ENCODE measurements at regions not wholly inside any gene's neighbourhood (a gene's known extent, or its start where the extent isn't known, plus 50 kb on each side); places are given as distances from the start of the nearest gene placed in this dataset.

DNA sequence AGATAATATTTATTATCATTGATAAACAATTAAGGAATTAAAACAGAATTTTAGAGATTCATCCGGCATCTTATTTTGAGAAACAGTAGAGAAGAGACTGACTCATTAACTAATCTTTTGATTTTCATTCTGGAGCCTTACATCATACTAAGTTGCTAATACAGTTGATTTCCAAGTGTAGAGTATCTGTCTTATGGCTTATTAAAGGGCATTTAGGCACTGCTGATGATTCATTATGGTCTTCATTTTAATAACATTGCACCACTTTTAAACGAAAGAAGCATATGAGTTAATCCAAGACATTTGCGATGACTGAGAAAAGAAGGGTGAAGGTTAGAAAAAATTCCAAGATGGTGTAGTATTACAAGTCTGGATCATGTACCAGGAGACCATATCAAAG, 186.0 kb upstream of the CACNA2D1 start:
- TF ChIP-seq NANOG (IDR thresholded peaks at IDR 0.05; ENCODE audit: borderline replicate concordance) (no peak), POLR2AphosphoS5 (IDR thresholded peaks at IDR 0.05; ENCODE audit: low read depth) (no peak), CTCF (conservative IDR thresholded peaks at IDR 0.05; ENCODE audit: low read depth in 2 of 2) (no peak), EZH2 (IDR thresholded peaks at IDR 0.05; ENCODE audit: low read depth, unreplicated experiment) (no peak), ETS1 (IDR thresholded peaks at IDR 0.05) (no peak), STAT1 (IDR thresholded peaks at IDR 0.05; ENCODE audit: unreplicated experiment) (no peak), REST (IDR thresholded peaks at IDR 0.05; ENCODE audit: unreplicated experiment) (no peak), CREB1 (CRISPR knock-in tag; IDR thresholded peaks at IDR 0.05; ENCODE audit: low read depth) (no peak), ZNF462 (CRISPR knock-in tag; IDR thresholded peaks at IDR 0.05) (no peak), EZH2phosphoT487 (IDR thresholded peaks at IDR 0.05; ENCODE audit: unreplicated experiment) (no peak)

All from GM23338 (cell line).